Skeletal muscle tissue (tissue), 4 donors: ENCODE measurements at regions not wholly inside any gene's neighbourhood (a gene's known extent, or its start where the extent isn't known, plus 50 kb on each side); places are given as distances from the start of the nearest gene placed in this dataset. TPM values are rescaled to one million over a fixed set of nuclear protein-coding genes. Genes with fewer than 3 reads are reported as not detected.
"Not testable (repeated sequence)": the region's sequence is repeated elsewhere in the genome, so short reads cannot be mapped to it uniquely, and the experiment has no call there.

ENCODE experiments used
- H3K27ac ChIP-seq: one replicate; pipeline ENCODE4 v1.7.0; 2013; ENCODE audit warnings: mild to moderate bottlenecking, low read depth, low read length, inconsistent platforms
- H3K27me3 ChIP-seq, 3 donors: one replicate each; pipeline ENCODE4 v1.7.0; 2013; ENCODE audit warnings: low read length in 3 of 3; ENCODE audit not compliant: control insufficient read depth in 3 of 3, insufficient read depth in 3 of 3
- H3K36me3 ChIP-seq, 3 donors: one replicate each; pipeline ENCODE4 v1.7.0; 2013; ENCODE audit warnings: low read length in 3 of 3; ENCODE audit not compliant: control insufficient read depth in 3 of 3, insufficient read depth in 3 of 3
- H3K4me1 ChIP-seq, 3 donors: one replicate each; pipeline ENCODE4 v1.7.0; 2013; ENCODE audit warnings: low read length in 3 of 3, mild to moderate bottlenecking in 3 of 3; ENCODE audit not compliant: control insufficient read depth in 3 of 3, insufficient read depth in 3 of 3
- H3K4me3 ChIP-seq, 3 donors: one replicate each; pipeline ENCODE4 v1.7.0; 2013; ENCODE audit warnings: low read length in 3 of 3
- H3K9ac ChIP-seq, 3 donors: one replicate each; pipeline ENCODE4 v1.7.0; 2013; ENCODE audit warnings: low read length in 3 of 3, mild to moderate bottlenecking in 3 of 3, moderate library complexity in 2 of 3, low read depth in 1 of 3
- H3K9me3 ChIP-seq, 3 donors: one replicate each; pipeline ENCODE4 v1.7.0; 2013; ENCODE audit warnings: low read length in 3 of 3; ENCODE audit not compliant: control insufficient read depth in 3 of 3
- small RNA-seq: library from RNA; depleted of rRNA; stranded (forward); fragments of <200 nt; gene quantifications from one replicate; pipeline ENCODE3, GENCODE V24; 2014
- donor health status: Osteomylitis.

DNA sequence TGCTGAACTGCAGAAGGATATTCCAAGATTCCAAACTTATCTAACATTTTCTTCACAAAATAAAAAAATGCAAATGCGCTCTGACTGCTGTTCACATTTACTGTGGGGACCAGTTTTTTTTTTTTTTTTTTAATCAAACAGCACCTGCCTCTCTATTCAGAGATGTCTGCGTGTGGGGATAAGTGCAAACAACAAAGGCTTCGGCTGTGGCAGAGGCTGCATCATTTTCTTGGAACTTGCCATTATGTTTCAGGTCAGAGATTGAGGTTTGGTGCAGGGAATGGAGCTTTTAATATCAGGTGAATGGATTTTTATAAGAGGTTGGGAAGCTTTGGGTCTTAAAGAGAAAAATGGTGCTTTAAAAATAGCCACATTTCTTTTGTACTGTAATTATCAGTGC is 78.2 kb upstream of the TET2 start:
- H3K4me1 ChIP-seq: no peaks in the 10 kb centered on the region
- no peaks in the 10 kb centered on the region for H3K27me3 ChIP-seq
- H3K27ac ChIP-seq: no peak overlapping the region
- H3K9me3 ChIP-seq: no peaks in the 10 kb centered on the region
- no peak overlapping the region for H3K9ac ChIP-seq
- no peaks in the 10 kb centered on the region for H3K36me3 ChIP-seq
- H3K4me3 ChIP-seq: no peak overlapping the region

DNA sequence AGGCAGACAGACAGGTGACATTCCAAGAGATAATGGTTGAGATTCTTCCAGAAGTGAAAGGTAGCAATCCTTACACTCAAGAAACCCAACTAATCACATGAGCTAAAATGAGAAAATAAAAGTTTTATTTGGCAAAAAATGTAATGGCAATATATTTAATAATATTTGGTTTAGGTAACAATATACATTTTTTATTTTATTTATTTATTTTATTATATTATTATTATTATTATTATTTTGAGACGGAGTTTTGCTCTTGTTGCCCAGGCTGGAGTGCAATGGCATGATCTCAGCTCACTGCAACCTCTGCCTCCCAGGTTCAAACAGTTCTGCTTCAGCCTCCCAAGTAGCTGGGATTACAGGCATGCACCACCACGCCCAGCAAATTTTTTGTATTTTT is 74.6 kb upstream of the TET2 start:
- not testable (repeated sequence) for H3K9me3 ChIP-seq, H3K36me3 ChIP-seq, H3K4me1 ChIP-seq, H3K27me3 ChIP-seq, H3K9ac ChIP-seq, H3K4me3 ChIP-seq, H3K27ac ChIP-seq

DNA sequence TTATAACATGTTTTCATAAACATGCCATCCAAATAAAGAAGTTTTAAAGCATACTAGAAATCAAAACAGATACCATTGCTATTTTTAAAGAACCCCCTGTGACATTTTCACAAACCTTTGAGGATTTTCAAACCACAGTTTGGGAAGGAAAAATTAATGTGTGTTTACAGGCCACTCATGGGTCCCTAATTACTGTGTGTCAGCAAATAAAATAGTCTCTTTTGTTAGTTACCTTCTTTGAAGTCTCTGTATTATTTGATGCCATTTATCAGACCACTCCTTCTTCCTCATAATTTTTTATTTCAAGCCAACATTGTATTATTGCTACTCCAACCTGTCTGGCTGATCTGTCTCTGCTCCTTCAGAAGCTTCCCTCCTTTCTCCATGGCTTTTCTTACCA is 72.6 kb upstream of the TET2 start:
- H3K36me3 ChIP-seq: no peaks in the 10 kb centered on the region
- H3K4me3 ChIP-seq: no peak overlapping the region
- no peak overlapping the region for H3K9ac ChIP-seq
- no peaks in the 10 kb centered on the region for H3K27me3 ChIP-seq
- H3K4me1 ChIP-seq: no peaks in the 10 kb centered on the region
- H3K9me3 ChIP-seq: no peaks in the 10 kb centered on the region
- H3K27ac ChIP-seq: no peak overlapping the region

DNA sequence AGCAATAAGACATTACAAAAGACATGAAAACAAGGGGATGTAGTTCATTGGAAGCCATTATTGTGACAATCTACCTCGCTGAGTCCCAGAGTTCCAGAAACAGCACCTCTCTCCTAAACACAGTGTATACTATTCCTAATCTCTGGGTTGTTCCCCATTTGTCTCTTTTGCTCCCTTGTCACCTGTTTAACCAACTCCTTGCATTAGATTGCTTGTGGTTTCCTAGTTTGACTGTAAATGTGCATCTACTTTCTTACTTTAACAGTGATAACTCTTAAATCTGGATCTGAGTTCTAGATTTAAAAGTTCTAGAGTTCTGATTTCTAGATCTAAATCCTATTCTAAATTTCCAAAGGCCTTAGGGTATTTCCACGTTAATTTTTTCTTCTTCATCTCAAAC is 71.6 kb upstream of the TET2 start:
- H3K9ac ChIP-seq: no peak overlapping the region
- H3K27me3 ChIP-seq: no peaks in the 10 kb centered on the region
- no peaks in the 10 kb centered on the region for H3K9me3 ChIP-seq
- H3K36me3 ChIP-seq: no peaks in the 10 kb centered on the region
- H3K4me1 ChIP-seq: no peaks in the 10 kb centered on the region
- no peak overlapping the region for H3K4me3 ChIP-seq
- no peak overlapping the region for H3K27ac ChIP-seq

DNA sequence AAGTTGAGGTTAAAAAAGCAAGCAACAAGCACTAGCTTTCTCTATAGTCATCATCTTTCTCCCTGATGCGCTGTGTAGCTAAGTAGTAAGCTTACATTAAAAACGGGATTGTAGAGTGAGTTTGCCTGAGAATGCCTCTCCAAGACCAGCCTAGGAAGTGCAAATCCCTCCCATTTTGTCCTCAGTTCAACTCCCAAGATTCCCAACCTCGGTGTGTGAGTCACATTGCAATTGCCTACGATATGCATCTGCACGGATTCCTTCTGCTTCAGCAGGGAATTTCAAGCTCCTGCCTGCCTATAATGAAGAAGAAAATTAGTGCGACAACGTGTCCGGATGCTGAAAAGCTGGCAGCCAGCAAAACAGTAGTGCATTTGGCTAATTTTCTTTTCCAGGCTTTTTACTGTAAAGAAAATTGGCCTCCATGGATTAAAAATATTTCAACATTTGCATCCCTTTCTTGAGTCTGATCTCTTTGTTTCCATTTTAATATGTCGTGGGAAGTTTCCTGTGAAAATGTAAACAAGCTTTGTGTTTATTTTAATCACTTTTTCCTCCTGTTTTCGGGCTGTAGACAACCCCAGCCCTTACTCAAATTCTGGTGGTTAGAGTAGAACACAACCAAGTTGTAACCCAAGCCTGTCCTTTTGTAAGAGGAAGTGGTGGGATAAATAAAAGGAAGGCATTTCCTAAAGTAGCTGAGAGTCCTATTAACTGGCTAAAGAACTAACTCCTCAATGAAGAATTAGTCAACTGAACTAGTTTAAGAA is 58.4 kb upstream of the TET2 start:
- no peak overlapping the region for H3K9ac ChIP-seq
- peak overlapping the region in 2 of 3 donors; percentile 9 to 46 for H3K4me3 ChIP-seq
- no peak overlapping the region for H3K27ac ChIP-seq

DNA sequence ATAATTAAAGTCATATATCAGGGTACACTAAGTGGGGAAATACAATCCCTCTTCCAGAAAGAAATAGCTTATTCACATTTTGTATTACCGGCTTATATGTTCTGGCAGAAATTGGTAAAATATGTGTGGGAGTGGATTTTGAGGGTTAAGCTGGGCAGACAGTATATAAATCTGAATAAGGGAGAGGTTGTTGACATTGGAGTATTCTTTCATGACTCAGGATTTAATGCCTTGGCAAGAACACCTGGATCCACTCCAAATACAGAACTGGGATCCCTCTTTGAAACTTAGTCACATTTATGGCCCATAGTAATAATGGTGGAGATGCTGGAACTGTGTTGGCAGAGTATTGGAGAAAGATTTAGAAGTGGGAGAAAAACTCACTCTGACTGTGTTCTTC is 54.3 kb upstream of the TET2 start:
- no peak overlapping the region for H3K27ac ChIP-seq
- H3K4me1 ChIP-seq: peaks cover 0 to 2% (median 0%) of the 10 kb centered on the region in 3 donors
- no peak overlapping the region for H3K9ac ChIP-seq
- H3K9me3 ChIP-seq: no peaks in the 10 kb centered on the region
- no peaks in the 10 kb centered on the region for H3K36me3 ChIP-seq
- no peaks in the 10 kb centered on the region for H3K27me3 ChIP-seq
- H3K4me3 ChIP-seq: no peak overlapping the region

More for the DNA sequence above, 58.4 kb upstream of the TET2 start:
- Histone ChIP-seq H3K4me1 (peaks cover 0 to 2% (median 0%) of the 10 kb centered on the region in 3 donors), H3K27me3 (no peaks in the 10 kb centered on the region), H3K9me3 (no peaks in the 10 kb centered on the region), H3K36me3 (no peaks in the 10 kb centered on the region)

DNA sequence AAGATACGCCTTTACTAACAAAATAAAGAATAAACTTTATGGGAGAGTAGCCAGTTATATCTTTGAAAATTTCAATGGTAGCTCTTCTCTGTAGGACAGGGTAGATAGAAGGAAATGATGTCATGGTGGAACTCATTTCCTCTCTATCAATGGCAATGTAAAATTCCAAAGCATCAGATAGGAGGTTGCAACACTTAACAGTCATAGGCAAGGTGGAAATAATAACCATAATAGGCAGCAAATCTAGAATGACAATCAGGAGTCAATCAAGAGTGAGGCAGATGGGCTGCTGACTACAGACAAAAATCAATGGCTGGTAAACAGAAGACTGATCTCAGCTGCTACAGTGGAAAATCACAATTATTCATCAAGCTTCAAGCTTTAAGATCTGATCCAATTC is 53.9 kb upstream of the TET2 start:
- Histone ChIP-seq H3K4me1 (peaks cover 0 to 2% (median 0%) of the 10 kb centered on the region in 3 donors), H3K36me3 (no peaks in the 10 kb centered on the region), H3K27me3 (no peaks in the 10 kb centered on the region), H3K4me3 (no peak overlapping the region), H3K9me3 (no peaks in the 10 kb centered on the region), H3K9ac (no peak overlapping the region), H3K27ac (no peak overlapping the region)

DNA sequence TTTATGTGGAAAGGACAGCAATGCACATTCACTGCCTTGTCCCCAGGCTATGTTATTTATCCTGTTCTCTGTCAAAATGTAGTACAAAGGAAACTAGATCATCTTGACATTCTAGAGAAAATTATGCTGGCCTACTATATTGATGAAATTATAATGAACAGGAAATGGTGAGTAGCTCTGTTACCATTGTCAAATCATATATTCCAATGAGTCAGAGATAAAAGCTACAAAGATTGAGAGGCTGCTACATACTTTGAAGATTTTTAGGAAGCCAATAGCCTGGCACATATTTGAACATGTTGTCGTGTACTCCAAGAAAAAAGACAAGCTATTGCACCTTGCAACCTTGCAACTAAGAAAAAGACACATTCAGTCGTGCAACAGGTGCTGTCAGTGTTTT is 52.7 kb upstream of the TET2 start:
- H3K27ac ChIP-seq: no peak overlapping the region
- no peaks in the 10 kb centered on the region for H3K4me1 ChIP-seq
- H3K9ac ChIP-seq: no peak overlapping the region
- H3K36me3 ChIP-seq: no peaks in the 10 kb centered on the region
- H3K4me3 ChIP-seq: no peak overlapping the region
- H3K27me3 ChIP-seq: no peaks in the 10 kb centered on the region
- no peaks in the 10 kb centered on the region for H3K9me3 ChIP-seq

Small RNAs in the stretch of these regions (small RNA-seq; reads per million reads assigned to genes)
- gene AC096577.2: not detected
- gene RNU6-351P: not detected
